ENCODE measurements at regions not wholly inside any gene's neighbourhood (a gene's known extent, or its start where the extent isn't known, plus 50 kb on each side); places are given as distances from the start of the nearest gene placed in this dataset.

- ChIA-PET CTCF (interaction anchor here (0.7 kb wide), 1 partner anchor 12 kb away, joined by 3 read pairs; no protein-coding TSS in a partner anchor), POLR2A (no interaction called here)
- no peak for TF ChIP-seq CTCF (IDR thresholded peaks at IDR 0.05; ENCODE audit: control extremely low read depth, extremely low read depth, low read depth, missing control alignments)
- no peak for DNase-seq (ENCODE audit: extremely low spot score)
These were observed 249.1 kb upstream of the LYZL1 start for GRCh38 chr10:29039677-29040189.

- ChIA-PET POLR2A (no interaction called here), CTCF (no interaction called here)
- no peak for TF ChIP-seq CTCF (IDR thresholded peaks at IDR 0.05; ENCODE audit: control extremely low read depth, extremely low read depth, low read depth, missing control alignments)
- no peak for DNase-seq (ENCODE audit: extremely low spot score)
These were observed 247.3 kb upstream of the LYZL1 start for GRCh38 chr10:29041616-29042015.

- POLR2A ChIA-PET = no interaction called here
- CTCF ChIA-PET = no interaction called here
- DNase-seq (ENCODE audit: extremely low spot score) = no peak
- TF ChIP-seq CTCF (IDR thresholded peaks at IDR 0.05; ENCODE audit: control extremely low read depth, extremely low read depth, low read depth, missing control alignments) = no peak
These were observed 240.4 kb upstream of the LYZL1 start for GRCh38 chr10:29048506-29048905.

- no peak for DNase-seq (ENCODE audit: extremely low spot score)
- ChIA-PET CTCF (no interaction called here), POLR2A (no interaction called here)
- no peak for TF ChIP-seq CTCF (IDR thresholded peaks at IDR 0.05; ENCODE audit: control extremely low read depth, extremely low read depth, low read depth, missing control alignments)
These were observed 238.8 kb upstream of the LYZL1 start for GRCh38 chr10:29050081-29050480.

- DNase-seq (ENCODE audit: extremely low spot score) = no peak
- no peak for TF ChIP-seq CTCF (IDR thresholded peaks at IDR 0.05; ENCODE audit: control extremely low read depth, extremely low read depth, low read depth, missing control alignments)
- CTCF ChIA-PET = interaction anchor here (0.8 to 0.9 kb wide), 2 partner anchors 9 to 18 kb away, joined by 3 read pairs; no protein-coding TSS in a partner anchor
- POLR2A ChIA-PET = no interaction called here
These were observed 233.8 kb upstream of the LYZL1 start for GRCh38 chr10:29055101-29055500.

- TF ChIP-seq CTCF (IDR thresholded peaks at IDR 0.05; ENCODE audit: control extremely low read depth, extremely low read depth, low read depth, missing control alignments) = no peak
- ChIA-PET CTCF (no interaction called here), POLR2A (no interaction called here)
- no peak for DNase-seq (ENCODE audit: extremely low spot score)
These were observed 232.1 kb upstream of the LYZL1 start for GRCh38 chr10:29056729-29057128.

All from GM10248 (cell line).